ENCODE measurements at regions not wholly inside any gene's neighbourhood (a gene's known extent, or its start where the extent isn't known, plus 50 kb on each side); places are given as distances from the start of the nearest gene placed in this dataset.

- TF ChIP-seq CTCF (conservative IDR thresholded peaks at IDR 0.05; ENCODE audit: low read depth, low read length): no peak
- no peak overlapping the region for H3K4me3 ChIP-seq (IDR thresholded peaks at IDR 0.05; ENCODE audit: insufficient read depth, low read depth, low read length)
- H3K9ac ChIP-seq: no peak overlapping the region
- H3K36me3 ChIP-seq (ENCODE audit: insufficient read depth): no peaks in the 10 kb centered on the region
- H2AFZ ChIP-seq (ENCODE audit: low read depth): no peak overlapping the region
- H3K79me2 ChIP-seq (ENCODE audit: insufficient read depth, low read depth): no peaks in the 10 kb centered on the region
- no peaks in the 10 kb centered on the region for H4K20me1 ChIP-seq (ENCODE audit: insufficient read depth)
- H3K27me3 ChIP-seq (ENCODE audit: insufficient read depth, low read depth): no peaks in the 10 kb centered on the region
- no peaks in the 10 kb centered on the region for H3K4me1 ChIP-seq (ENCODE audit: low read depth, poor library complexity, severe bottlenecking)
- no peak overlapping the region for H3K4me2 ChIP-seq
- no peak overlapping the region for H3K27ac ChIP-seq
These were observed 78.6 kb upstream of the ACSL3 start for GRCh38 chr2:222782201-222782730.

DNA sequence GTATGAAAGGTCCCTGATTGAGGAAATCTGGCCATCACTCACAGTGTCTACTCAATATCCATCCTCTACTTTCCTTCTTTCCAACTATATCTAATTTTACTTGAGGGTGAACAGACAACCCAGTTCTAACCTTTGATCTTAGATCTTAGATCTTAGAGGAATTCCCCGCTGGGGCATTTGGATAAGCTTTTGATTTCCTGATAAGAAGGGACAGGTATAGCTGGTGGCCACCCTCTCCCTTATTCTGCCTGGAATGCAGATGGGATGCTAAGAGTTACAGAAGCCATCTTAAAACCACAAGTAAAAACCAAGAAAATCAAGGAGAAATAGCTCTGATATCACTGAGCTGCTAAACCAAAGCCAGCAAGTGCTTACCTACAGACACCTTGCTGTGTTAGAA lies 77.2 kb upstream of the ACSL3 start:
- H3K27me3 ChIP-seq (ENCODE audit: insufficient read depth, low read depth): no peaks in the 10 kb centered on the region
- H4K20me1 ChIP-seq (ENCODE audit: insufficient read depth): no peaks in the 10 kb centered on the region
- no peak overlapping the region for H3K27ac ChIP-seq

GRCh38 chr2:222790932-222791331 lies 69.9 kb upstream of the ACSL3 start:
- no peak overlapping the region for H2AFZ ChIP-seq (ENCODE audit: low read depth)
- no peak overlapping the region for H3K4me3 ChIP-seq (IDR thresholded peaks at IDR 0.05; ENCODE audit: insufficient read depth, low read depth, low read length)
- H3K4me1 ChIP-seq (ENCODE audit: low read depth, poor library complexity, severe bottlenecking): peaks cover 15% of the 10 kb centered on the region
- no peak overlapping the region for H3K4me2 ChIP-seq
- no peaks in the 10 kb centered on the region for H3K79me2 ChIP-seq (ENCODE audit: insufficient read depth, low read depth)
- H3K9ac ChIP-seq: no peak overlapping the region
- H3K27ac ChIP-seq: no peak overlapping the region
- no peak for TF ChIP-seq CTCF (conservative IDR thresholded peaks at IDR 0.05; ENCODE audit: low read depth, low read length)
- no peaks in the 10 kb centered on the region for H3K36me3 ChIP-seq (ENCODE audit: insufficient read depth)
- no peaks in the 10 kb centered on the region for H4K20me1 ChIP-seq (ENCODE audit: insufficient read depth)
- no peaks in the 10 kb centered on the region for H3K27me3 ChIP-seq (ENCODE audit: insufficient read depth, low read depth)

More for the DNA sequence above, 77.2 kb upstream of the ACSL3 start:
- Histone ChIP-seq H3K79me2 (ENCODE audit: insufficient read depth, low read depth) (no peaks in the 10 kb centered on the region), H3K9ac (no peak overlapping the region), H2AFZ (ENCODE audit: low read depth) (no peak overlapping the region), H3K4me1 (ENCODE audit: low read depth, poor library complexity, severe bottlenecking) (peaks cover 1% of the 10 kb centered on the region), H3K4me2 (no peak overlapping the region), H3K36me3 (ENCODE audit: insufficient read depth) (no peaks in the 10 kb centered on the region), H3K4me3 (IDR thresholded peaks at IDR 0.05; ENCODE audit: insufficient read depth, low read depth, low read length) (no peak overlapping the region)
- no peak for TF ChIP-seq CTCF (conservative IDR thresholded peaks at IDR 0.05; ENCODE audit: low read depth, low read length)

DNA sequence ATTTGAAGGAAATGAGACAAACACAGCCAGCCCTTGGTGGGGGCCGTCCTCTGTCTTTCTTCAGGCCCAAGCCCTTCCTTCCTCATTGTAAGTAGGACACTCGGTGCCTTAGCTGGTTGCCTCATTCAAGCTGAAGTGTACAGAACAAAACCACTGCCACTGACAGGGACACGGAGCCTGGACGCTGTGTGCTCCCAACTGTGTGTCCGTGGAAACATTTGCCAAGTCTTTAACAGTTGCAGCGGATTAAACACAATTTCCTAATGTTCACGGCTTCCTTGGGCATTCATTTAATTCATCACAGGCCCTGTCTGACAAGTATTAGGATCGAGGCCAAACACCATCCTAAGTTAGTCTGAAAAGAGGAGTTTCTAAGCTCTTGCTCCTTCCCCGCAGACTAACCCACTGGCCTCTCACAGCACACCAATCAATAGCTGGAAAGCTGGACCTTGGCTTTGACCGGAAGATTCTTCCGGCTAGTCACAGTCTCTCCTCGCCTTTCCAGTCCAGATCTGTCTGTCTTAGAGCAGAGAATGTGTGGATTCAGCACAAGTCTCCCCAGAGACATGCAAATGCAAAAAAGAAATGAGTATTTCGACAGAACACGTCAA lies 68.7 kb upstream of the ACSL3 start:
- no peak overlapping the region for H2AFZ ChIP-seq (ENCODE audit: low read depth)
- H3K9ac ChIP-seq: no peak overlapping the region
- TF ChIP-seq CTCF (conservative IDR thresholded peaks at IDR 0.05; ENCODE audit: low read depth, low read length): no peak
- no peaks in the 10 kb centered on the region for H3K27me3 ChIP-seq (ENCODE audit: insufficient read depth, low read depth)
- no peaks in the 10 kb centered on the region for H4K20me1 ChIP-seq (ENCODE audit: insufficient read depth)
- no peak overlapping the region for H3K27ac ChIP-seq
- H3K79me2 ChIP-seq (ENCODE audit: insufficient read depth, low read depth): no peaks in the 10 kb centered on the region
- H3K4me2 ChIP-seq: no peak overlapping the region
- H3K4me3 ChIP-seq (IDR thresholded peaks at IDR 0.05; ENCODE audit: insufficient read depth, low read depth, low read length): no peak overlapping the region
- peaks cover 15% of the 10 kb centered on the region for H3K4me1 ChIP-seq (ENCODE audit: low read depth, poor library complexity, severe bottlenecking)
- H3K36me3 ChIP-seq (ENCODE audit: insufficient read depth): no peaks in the 10 kb centered on the region
